ENCODE measurements at regions not wholly inside any gene's neighbourhood (a gene's known extent, or its start where the extent isn't known, plus 50 kb on each side); places are given as distances from the start of the nearest gene placed in this dataset.

- no peak for TF ChIP-seq POLR2A (IDR thresholded peaks at IDR 0.05; ENCODE audit: low read depth, low read length)
- TF ChIP-seq TAF1 (IDR thresholded peaks at IDR 0.05; ENCODE audit: low read depth, low read length), result no peak
- TF ChIP-seq POU2F2 (IDR thresholded peaks at IDR 0.05; ENCODE audit: low read depth, low read length), result no peak
- TF ChIP-seq POLR2AphosphoS5 (IDR thresholded peaks at IDR 0.05; ENCODE audit: low read depth, low read length), result no peak
Observed at GRCh38 chr15:35159170-35159569, 74.1 kb upstream of the NANOGP8 start.
